ENCODE measurements at regions not wholly inside any gene's neighbourhood (a gene's known extent, or its start where the extent isn't known, plus 50 kb on each side); places are given as distances from the start of the nearest gene placed in this dataset.

DNA sequence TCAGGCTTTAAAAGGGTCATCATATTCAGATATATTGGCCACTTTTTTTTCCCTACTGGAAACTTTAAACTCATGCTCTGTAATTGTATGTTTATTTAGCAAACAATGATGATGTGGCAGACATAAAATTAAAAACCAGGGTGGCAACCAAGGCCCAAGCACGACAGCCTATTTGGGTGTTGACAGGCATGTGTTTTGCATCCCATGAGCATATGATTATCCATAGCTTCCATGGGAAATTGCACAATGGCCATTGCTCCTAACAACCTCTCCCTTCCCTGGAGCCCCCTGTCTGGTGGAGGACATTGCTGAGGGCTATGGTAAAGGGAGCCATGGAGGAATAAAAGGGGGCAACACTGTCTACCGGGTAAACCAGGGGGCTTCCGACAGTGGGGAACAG lies 134.7 kb downstream of the GAS1 start:
- ChIA-PET CTCF (no interaction called here), POLR2A (no interaction called here)
- 79% methylated on average over 3 of the region's 3 CpGs for WGBS (ENCODE audit: low lambda C conversion rate)

DNA sequence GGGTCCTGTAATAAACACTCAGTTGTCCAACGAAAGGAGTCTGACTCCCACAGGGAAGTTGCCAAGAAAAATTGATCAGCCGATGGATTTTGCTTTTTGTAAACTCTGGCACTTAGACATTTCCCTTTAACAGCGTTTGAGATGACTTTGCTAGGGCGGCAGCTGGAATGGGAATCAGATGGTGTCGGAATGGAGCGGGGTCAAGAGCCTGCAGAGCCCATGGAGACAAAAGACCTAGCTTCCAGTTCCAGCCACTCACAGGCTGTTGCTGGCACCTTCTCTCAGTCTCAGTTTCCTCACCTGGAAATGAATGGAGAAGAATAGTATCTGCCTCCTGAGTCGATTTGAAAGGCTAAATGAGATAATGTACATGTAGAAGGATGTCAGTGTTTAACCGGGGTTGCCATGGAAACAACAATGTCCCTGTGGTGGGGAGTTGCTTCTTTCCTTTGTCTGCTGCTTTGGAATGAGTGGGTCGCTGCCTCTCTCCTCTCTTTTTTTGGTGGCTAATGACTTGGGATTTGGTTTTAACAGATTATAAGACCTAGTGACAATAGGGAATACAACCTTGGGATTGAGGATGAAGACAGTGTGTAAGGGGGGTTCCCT lies 137.4 kb downstream of the GAS1 start:
- no peaks in the 10 kb centered on the region for H3K36me3 ChIP-seq (replicated peaks in 1 of 2; ENCODE audit: control insufficient read depth in 1 of 2, insufficient read depth in 2 of 2, low read length in 1 of 2)
- H3K27ac ChIP-seq (ENCODE audit: low read depth in 2 of 2, low read length in 1 of 2): no peak overlapping the region
- no peak overlapping the region for H2AFZ ChIP-seq (ENCODE audit: low read depth)
- H3K27me3 ChIP-seq (ENCODE audit: insufficient read depth): no peaks in the 10 kb centered on the region
- POLR2A ChIA-PET: no interaction called here
- H3K79me2 ChIP-seq (ENCODE audit: insufficient read depth): no peaks in the 10 kb centered on the region
- no peaks in the 10 kb centered on the region for H3K9me3 ChIP-seq
- WGBS (ENCODE audit: low lambda C conversion rate): 79% methylated on average over 9 of the region's 9 CpGs
- no peak overlapping the region for H3K4me3 ChIP-seq (ENCODE audit: low read depth in 2 of 2, low read length in 1 of 2)
- no peaks in the 10 kb centered on the region for H4K20me1 ChIP-seq (ENCODE audit: insufficient read depth)
- no peaks in the 10 kb centered on the region for H3F3A ChIP-seq (replicated peaks; ENCODE audit: insufficient read depth)
- no peak for DNase-seq
- no peaks in the 10 kb centered on the region for H3K9me2 ChIP-seq
- H3K4me2 ChIP-seq: no peak overlapping the region
- no peaks in the 10 kb centered on the region for H3K4me1 ChIP-seq (ENCODE audit: control insufficient read depth in 1 of 2, insufficient read depth in 2 of 2, low read depth in 1 of 2, low read length in 1 of 2)
- CTCF ChIA-PET: no interaction called here
- H3K9ac ChIP-seq: no peak overlapping the region
- TF ChIP-seq MXI1 (IDR thresholded peaks at IDR 0.05; ENCODE audit: low read depth, low read length): no peak
- no peak for TF ChIP-seq MEF2A (IDR thresholded peaks at IDR 0.05; ENCODE audit: borderline replicate concordance, low read depth)
- no peak for TF ChIP-seq TCF12 (IDR thresholded peaks at IDR 0.05)
- TF ChIP-seq TAF1 (IDR thresholded peaks at IDR 0.05; ENCODE audit: borderline replicate concordance, low read depth, low read length): no peak
- TF ChIP-seq TEAD4 (IDR thresholded peaks at IDR 0.05; ENCODE audit: borderline replicate concordance, insufficient read depth): no peak
- TF ChIP-seq RFX5 (IDR thresholded peaks at IDR 0.05; ENCODE audit: low read length): no peak
- no peak for TF ChIP-seq SMC3 (IDR thresholded peaks at IDR 0.05; ENCODE audit: low read depth, low read length)
- TF ChIP-seq, protein P1, sequence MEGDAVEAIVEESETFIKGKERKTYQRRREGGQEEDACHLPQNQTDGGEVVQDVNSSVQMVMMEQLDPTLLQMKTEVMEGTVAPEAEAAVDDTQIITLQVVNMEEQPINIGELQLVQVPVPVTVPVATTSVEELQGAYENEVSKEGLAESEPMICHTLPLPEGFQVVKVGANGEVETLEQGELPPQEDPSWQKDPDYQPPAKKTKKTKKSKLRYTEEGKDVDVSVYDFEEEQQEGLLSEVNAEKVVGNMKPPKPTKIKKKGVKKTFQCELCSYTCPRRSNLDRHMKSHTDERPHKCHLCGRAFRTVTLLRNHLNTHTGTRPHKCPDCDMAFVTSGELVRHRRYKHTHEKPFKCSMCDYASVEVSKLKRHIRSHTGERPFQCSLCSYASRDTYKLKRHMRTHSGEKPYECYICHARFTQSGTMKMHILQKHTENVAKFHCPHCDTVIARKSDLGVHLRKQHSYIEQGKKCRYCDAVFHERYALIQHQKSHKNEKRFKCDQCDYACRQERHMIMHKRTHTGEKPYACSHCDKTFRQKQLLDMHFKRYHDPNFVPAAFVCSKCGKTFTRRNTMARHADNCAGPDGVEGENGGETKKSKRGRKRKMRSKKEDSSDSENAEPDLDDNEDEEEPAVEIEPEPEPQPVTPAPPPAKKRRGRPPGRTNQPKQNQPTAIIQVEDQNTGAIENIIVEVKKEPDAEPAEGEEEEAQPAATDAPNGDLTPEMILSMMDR (IDR thresholded peaks at IDR 0.05): no peak
- TF ChIP-seq, protein P2, sequence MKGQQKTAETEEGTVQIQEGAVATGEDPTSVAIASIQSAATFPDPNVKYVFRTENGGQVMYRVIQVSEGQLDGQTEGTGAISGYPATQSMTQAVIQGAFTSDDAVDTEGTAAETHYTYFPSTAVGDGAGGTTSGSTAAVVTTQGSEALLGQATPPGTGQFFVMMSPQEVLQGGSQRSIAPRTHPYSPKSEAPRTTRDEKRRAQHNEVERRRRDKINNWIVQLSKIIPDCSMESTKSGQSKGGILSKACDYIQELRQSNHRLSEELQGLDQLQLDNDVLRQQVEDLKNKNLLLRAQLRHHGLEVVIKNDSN (IDR thresholded peaks at IDR 0.05; ENCODE audit: borderline replicate concordance, low read depth): no peak
- TF ChIP-seq, protein P3, sequence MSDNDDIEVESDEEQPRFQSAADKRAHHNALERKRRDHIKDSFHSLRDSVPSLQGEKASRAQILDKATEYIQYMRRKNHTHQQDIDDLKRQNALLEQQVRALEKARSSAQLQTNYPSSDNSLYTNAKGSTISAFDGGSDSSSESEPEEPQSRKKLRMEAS (IDR thresholded peaks at IDR 0.05; ENCODE audit: low read depth): no peak
- TF ChIP-seq, protein P4, sequence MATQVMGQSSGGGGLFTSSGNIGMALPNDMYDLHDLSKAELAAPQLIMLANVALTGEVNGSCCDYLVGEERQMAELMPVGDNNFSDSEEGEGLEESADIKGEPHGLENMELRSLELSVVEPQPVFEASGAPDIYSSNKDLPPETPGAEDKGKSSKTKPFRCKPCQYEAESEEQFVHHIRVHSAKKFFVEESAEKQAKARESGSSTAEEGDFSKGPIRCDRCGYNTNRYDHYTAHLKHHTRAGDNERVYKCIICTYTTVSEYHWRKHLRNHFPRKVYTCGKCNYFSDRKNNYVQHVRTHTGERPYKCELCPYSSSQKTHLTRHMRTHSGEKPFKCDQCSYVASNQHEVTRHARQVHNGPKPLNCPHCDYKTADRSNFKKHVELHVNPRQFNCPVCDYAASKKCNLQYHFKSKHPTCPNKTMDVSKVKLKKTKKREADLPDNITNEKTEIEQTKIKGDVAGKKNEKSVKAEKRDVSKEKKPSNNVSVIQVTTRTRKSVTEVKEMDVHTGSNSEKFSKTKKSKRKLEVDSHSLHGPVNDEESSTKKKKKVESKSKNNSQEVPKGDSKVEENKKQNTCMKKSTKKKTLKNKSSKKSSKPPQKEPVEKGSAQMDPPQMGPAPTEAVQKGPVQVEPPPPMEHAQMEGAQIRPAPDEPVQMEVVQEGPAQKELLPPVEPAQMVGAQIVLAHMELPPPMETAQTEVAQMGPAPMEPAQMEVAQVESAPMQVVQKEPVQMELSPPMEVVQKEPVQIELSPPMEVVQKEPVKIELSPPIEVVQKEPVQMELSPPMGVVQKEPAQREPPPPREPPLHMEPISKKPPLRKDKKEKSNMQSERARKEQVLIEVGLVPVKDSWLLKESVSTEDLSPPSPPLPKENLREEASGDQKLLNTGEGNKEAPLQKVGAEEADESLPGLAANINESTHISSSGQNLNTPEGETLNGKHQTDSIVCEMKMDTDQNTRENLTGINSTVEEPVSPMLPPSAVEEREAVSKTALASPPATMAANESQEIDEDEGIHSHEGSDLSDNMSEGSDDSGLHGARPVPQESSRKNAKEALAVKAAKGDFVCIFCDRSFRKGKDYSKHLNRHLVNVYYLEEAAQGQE (IDR thresholded peaks at IDR 0.05; ENCODE audit: low read depth, low read length): no peak
- TF ChIP-seq GABPA (IDR thresholded peaks at IDR 0.05; ENCODE audit: low read depth): no peak

More for the DNA sequence above, 134.7 kb downstream of the GAS1 start:
- Histone ChIP-seq H3K4me3 (ENCODE audit: low read depth in 2 of 2, low read length in 1 of 2) (no peak overlapping the region), H3K27ac (ENCODE audit: low read depth in 2 of 2, low read length in 1 of 2) (no peak overlapping the region), H3K27me3 (ENCODE audit: insufficient read depth) (no peaks in the 10 kb centered on the region), H3F3A (replicated peaks; ENCODE audit: insufficient read depth) (no peaks in the 10 kb centered on the region), H2AFZ (ENCODE audit: low read depth) (no peak overlapping the region), H3K9ac (no peak overlapping the region), H3K9me3 (no peaks in the 10 kb centered on the region), H3K79me2 (ENCODE audit: insufficient read depth) (no peaks in the 10 kb centered on the region), H3K36me3 (replicated peaks in 1 of 2; ENCODE audit: control insufficient read depth in 1 of 2, insufficient read depth in 2 of 2, low read length in 1 of 2) (no peaks in the 10 kb centered on the region), H3K4me1 (ENCODE audit: control insufficient read depth in 1 of 2, insufficient read depth in 2 of 2, low read depth in 1 of 2, low read length in 1 of 2) (no peaks in the 10 kb centered on the region), H4K20me1 (ENCODE audit: insufficient read depth) (no peaks in the 10 kb centered on the region), H3K9me2 (no peaks in the 10 kb centered on the region), H3K4me2 (no peak overlapping the region)
- TF ChIP-seq, protein P4 (IDR thresholded peaks at IDR 0.05; ENCODE audit: low read depth, low read length): no peak
- TF ChIP-seq RCOR1 (IDR thresholded peaks at IDR 0.05; ENCODE audit: low read length): no peak
- no peak for TF ChIP-seq FOSL2 (IDR thresholded peaks at IDR 0.05; ENCODE audit: borderline replicate concordance, low read depth)
- TF ChIP-seq TAF1 (IDR thresholded peaks at IDR 0.05; ENCODE audit: borderline replicate concordance, low read depth, low read length): no peak
- TF ChIP-seq NRF1 (IDR thresholded peaks at IDR 0.05; ENCODE audit: low read depth, low read length): no peak
- TF ChIP-seq MXI1 (IDR thresholded peaks at IDR 0.05; ENCODE audit: low read depth, low read length): no peak
- no peak for TF ChIP-seq TCF12 (IDR thresholded peaks at IDR 0.05)
- TF ChIP-seq MEF2A (IDR thresholded peaks at IDR 0.05; ENCODE audit: borderline replicate concordance, low read depth): no peak
- no peak for TF ChIP-seq NFIC (IDR thresholded peaks at IDR 0.05; ENCODE audit: borderline replicate concordance)
- TF ChIP-seq ELF1 (IDR thresholded peaks at IDR 0.05): no peak
- no peak for DNase-seq

Measured in SK-N-SH (cell line).